ENCODE measurements at regions not wholly inside any gene's neighbourhood (a gene's known extent, or its start where the extent isn't known, plus 50 kb on each side); places are given as distances from the start of the nearest gene placed in this dataset.
"Not testable (repeated sequence)": the region's sequence is repeated elsewhere in the genome, so short reads cannot be mapped to it uniquely, and the experiment has no call there.

GRCh38 chr15:69602921-69603320, 150.3 kb downstream of the RPLP1 start:
- DNase-seq: no peak

GRCh38 chr15:69603369-69604071, 150.9 kb downstream of the RPLP1 start:
- no peak for DNase-seq

GRCh38 chr15:69604072-69604411, 151.4 kb downstream of the RPLP1 start:
- DNase-seq: no peak

GRCh38 chr15:69606144-69606543, 153.5 kb downstream of the RPLP1 start:
- DNase-seq: no peak

- DNase-seq: no peak
Observed at GRCh38 chr15:69606921-69607500, 154.4 kb downstream of the RPLP1 start.

GRCh38 chr15:69608661-69609060, 156.0 kb downstream of the RPLP1 start:
- no peak for DNase-seq

- no peak for DNase-seq
Observed at GRCh38 chr15:69609176-69609575, 156.6 kb downstream of the RPLP1 start.

- DNase-seq: no peak
Observed at GRCh38 chr15:69609776-69610175, 157.2 kb downstream of the RPLP1 start.

- no peak for DNase-seq
Observed at GRCh38 chr15:69610277-69610676, 157.7 kb downstream of the RPLP1 start.

GRCh38 chr15:69610858-69611257, 158.2 kb downstream of the RPLP1 start:
- no peak for DNase-seq

- no peak for DNase-seq
Observed at GRCh38 chr15:69612112-69612511, 159.5 kb downstream of the RPLP1 start.

GRCh38 chr15:69613182-69613581, 160.6 kb downstream of the RPLP1 start:
- no peak for DNase-seq

GRCh38 chr15:69613988-69614387, 161.4 kb downstream of the RPLP1 start:
- no peak for DNase-seq

- DNase-seq: no peak
Observed at GRCh38 chr15:69615736-69616135, 163.1 kb downstream of the RPLP1 start.

GRCh38 chr15:69616558-69616957, 163.9 kb downstream of the RPLP1 start:
- DNase-seq: no peak

GRCh38 chr15:69617144-69617543, 164.5 kb downstream of the RPLP1 start:
- not testable (repeated sequence) for DNase-seq

GRCh38 chr15:69623392-69624154, 171.0 kb downstream of the RPLP1 start:
- no peak for DNase-seq

GRCh38 chr15:69624155-69624520, 171.5 kb downstream of the RPLP1 start:
- DNase-seq: no peak

- DNase-seq: no peak
Observed at GRCh38 chr15:69624816-69625215, 172.2 kb downstream of the RPLP1 start.

GRCh38 chr15:69625328-69625727, 172.7 kb downstream of the RPLP1 start:
- no peak for DNase-seq

GRCh38 chr15:69626095-69627066, 173.8 kb downstream of the RPLP1 start:
- no peak for DNase-seq

- no peak for DNase-seq
Observed at GRCh38 chr15:69627548-69628158, 175.0 kb downstream of the RPLP1 start.

Data from stimulated activated naive CD4-positive, alpha-beta T cell (primary cell).